GM23248 (cell line): ENCODE measurements at regions not wholly inside any gene's neighbourhood (a gene's known extent, or its start where the extent isn't known, plus 50 kb on each side); places are given as distances from the start of the nearest gene placed in this dataset.

Source experiments
- DNase-seq: peaks from one replicate; pipeline ENCODE4 v3.0.0-alpha.2; 2015
- H2AFZ ChIP-seq: fragments of 200-600 bp; sonication (generic); 2 replicates; pipeline ENCODE4 v1.6.1; 2016; ENCODE audit warnings: antibody characterized with exemption
- H3F3A ChIP-seq: fragments of 200-600 bp; sonication (generic); 2 replicates; pipeline ENCODE4 v1.6.1; 2016; ENCODE audit warnings: mild to moderate bottlenecking, antibody characterized with exemption, mixed run types; ENCODE audit not compliant: insufficient read depth
- H3K27ac ChIP-seq: fragments of 200-600 bp; sonication (generic); 2 replicates; pipeline ENCODE4 v1.5.1; 2016; ENCODE audit warnings: mild to moderate bottlenecking
- H3K27me3 ChIP-seq: fragments of 200-600 bp; sonication (generic); replicated peaks from 2 replicates; pipeline ENCODE4 v1.6.1; 2016; ENCODE audit warnings: mild to moderate bottlenecking; ENCODE audit not compliant: insufficient read depth
- H3K36me3 ChIP-seq: fragments of 200-600 bp; sonication (generic); 2 replicates; pipeline ENCODE4 v1.6.1; 2016; ENCODE audit warnings: low read depth, mild to moderate bottlenecking
- H3K4me1 ChIP-seq: fragments of 200-600 bp; sonication (generic); 2 replicates; pipeline ENCODE4 v1.6.1; 2016; ENCODE audit warnings: mild to moderate bottlenecking; ENCODE audit not compliant: insufficient read depth
- H3K4me2 ChIP-seq: fragments of 200-600 bp; sonication (generic); one replicate; pipeline ENCODE4 v1.6.1; 2016; ENCODE audit warnings: mild to moderate bottlenecking; ENCODE audit not compliant: unreplicated experiment
- H3K4me3 ChIP-seq: fragments of 200-600 bp; sonication (generic); 2 replicates; pipeline ENCODE4 v1.5.1; 2016; ENCODE audit warnings: mild to moderate bottlenecking
- H3K79me2 ChIP-seq: fragments of 200-600 bp; sonication (generic); 2 replicates; pipeline ENCODE4 v1.6.1; 2016; ENCODE audit warnings: mild to moderate bottlenecking; ENCODE audit not compliant: insufficient read depth
- H3K9ac ChIP-seq: fragments of 200-600 bp; sonication (generic); 2 replicates; pipeline ENCODE4 v1.6.1; 2016; ENCODE audit warnings: mild to moderate bottlenecking
- H3K9me2 ChIP-seq: fragments of 200-600 bp; sonication (generic); 2 replicates; pipeline ENCODE4 v1.6.1; 2016; ENCODE audit warnings: mixed run types, mild to moderate bottlenecking, moderate library complexity; ENCODE audit not compliant: insufficient read depth
- H3K9me3 ChIP-seq: fragments of 200-600 bp; sonication (generic); one replicate; pipeline ENCODE4 v1.6.1; 2017; ENCODE audit warnings: low read depth
- H4K20me1 ChIP-seq: fragments of 200-600 bp; sonication (generic); 2 replicates; pipeline ENCODE4 v1.6.0; 2016; ENCODE audit not compliant: insufficient read depth
- EZH2 ChIP-seq: fragments of 200-600 bp; sonication (generic); IDR thresholded peaks from 2 replicates; pipeline ENCODE4 v1.6.1; 2018; ENCODE audit warnings: antibody characterized with exemption, mild to moderate bottlenecking; ENCODE audit not compliant: insufficient read depth, poor library complexity, severe bottlenecking
- EZH2phosphoT487 ChIP-seq: fragments of 200-600 bp; sonication (generic); IDR thresholded peaks from 2 replicates; pipeline ENCODE4 v1.6.1; 2018; ENCODE audit warnings: antibody characterized with exemption, moderate library complexity, mild to moderate bottlenecking, low read depth; ENCODE audit not compliant: insufficient read depth
- WGBS, 2 experiments: methylation state at CpG; one replicate each; pipeline ENCODE4 v1.1.6; 2015 to 2017; ENCODE audit warnings: low lambda C conversion rate in 2 of 2, low coverage in 1 of 2; ENCODE audit errors: missing lambda C conversion rate in 2 of 2; 5-methylcytosine and 5-hydroxymethylcytosine counted together
- in situ Hi-C: fragments of 300-500 bp; cut with MboI; formaldehyde crosslinking; loops from 2 replicates; pipeline ENCODE4 v1.15.0; 2020

GRCh38 chr2:223269386-223269785, 217.4 kb downstream of the KCNE4 start:
- TF ChIP-seq EZH2 (no peak), EZH2phosphoT487 (no peak)
- H3K4me2 ChIP-seq = no peak overlapping the region
- H3K36me3 ChIP-seq = no peaks in the 10 kb centered on the region
- no peak overlapping the region for H3K4me3 ChIP-seq
- H3K4me1 ChIP-seq = no peaks in the 10 kb centered on the region
- H3K9ac ChIP-seq = no peak overlapping the region
- 88% methylated on average over 1 of the region's 1 CpG for WGBS, 2 experiments
- H3K27me3 ChIP-seq = no peaks in the 10 kb centered on the region
- H3K9me3 ChIP-seq = no peaks in the 10 kb centered on the region
- no peaks in the 10 kb centered on the region for H3K9me2 ChIP-seq
- H4K20me1 ChIP-seq = no peaks in the 10 kb centered on the region
- in situ Hi-C loops = no loop called here
- H2AFZ ChIP-seq = no peak overlapping the region
- no peaks in the 10 kb centered on the region for H3K79me2 ChIP-seq
- H3K27ac ChIP-seq = no peak overlapping the region
- DNase-seq = peak; percentile 5
- H3F3A ChIP-seq = no peaks in the 10 kb centered on the region

- Histone ChIP-seq H2AFZ (no peak overlapping the region), H3K27me3 (no peaks in the 10 kb centered on the region), H3K36me3 (no peaks in the 10 kb centered on the region), H3K4me2 (no peak overlapping the region), H3K79me2 (no peaks in the 10 kb centered on the region), H4K20me1 (no peaks in the 10 kb centered on the region), H3F3A (no peaks in the 10 kb centered on the region), H3K27ac (no peak overlapping the region), H3K4me3 (no peak overlapping the region), H3K9ac (no peak overlapping the region), H3K9me2 (no peaks in the 10 kb centered on the region), H3K4me1 (no peaks in the 10 kb centered on the region), H3K9me3 (no peaks in the 10 kb centered on the region)
- in situ Hi-C loops = no loop called here
- no peak for DNase-seq
- 55 to 72% methylated on average over 5 of the region's 5 CpGs for WGBS, 2 experiments
- TF ChIP-seq EZH2 = no peak
- no peak for TF ChIP-seq EZH2phosphoT487
Measured at GRCh38 chr2:223270548-223270947, 218.6 kb downstream of the KCNE4 start.

GRCh38 chr2:223273995-223274394, 222.0 kb downstream of the KCNE4 start:
- no peaks in the 10 kb centered on the region for H3K9me2 ChIP-seq
- no peak for TF ChIP-seq EZH2phosphoT487
- no peak for TF ChIP-seq EZH2
- no peak overlapping the region for H3K27ac ChIP-seq
- H3F3A ChIP-seq = no peaks in the 10 kb centered on the region
- no peaks in the 10 kb centered on the region for H3K36me3 ChIP-seq
- H3K79me2 ChIP-seq = no peaks in the 10 kb centered on the region
- no peak for DNase-seq
- H3K4me1 ChIP-seq = no peaks in the 10 kb centered on the region
- no peak overlapping the region for H3K4me2 ChIP-seq
- no peaks in the 10 kb centered on the region for H4K20me1 ChIP-seq
- no peaks in the 10 kb centered on the region for H3K27me3 ChIP-seq
- H3K9ac ChIP-seq = no peak overlapping the region
- no peak overlapping the region for H2AFZ ChIP-seq
- no peak overlapping the region for H3K4me3 ChIP-seq
- no peaks in the 10 kb centered on the region for H3K9me3 ChIP-seq
- in situ Hi-C loops = no loop called here

- no peaks in the 10 kb centered on the region for H3F3A ChIP-seq
Measured at GRCh38 chr2:223282221-223282620, 230.2 kb downstream of the KCNE4 start.

GRCh38 chr2:223283329-223283728, 231.3 kb downstream of the KCNE4 start:
- H3K4me1 ChIP-seq = no peaks in the 10 kb centered on the region
- 47 to 53% methylated on average over 2 of the region's 2 CpGs for WGBS, 2 experiments
- TF ChIP-seq EZH2 = no peak
- TF ChIP-seq EZH2phosphoT487 = no peak
- no peaks in the 10 kb centered on the region for H3F3A ChIP-seq
- no peak overlapping the region for H3K9ac ChIP-seq
- H3K9me2 ChIP-seq = no peaks in the 10 kb centered on the region
- DNase-seq = no peak
- H2AFZ ChIP-seq = no peak overlapping the region
- H4K20me1 ChIP-seq = no peaks in the 10 kb centered on the region
- H3K36me3 ChIP-seq = no peaks in the 10 kb centered on the region
- H3K79me2 ChIP-seq = no peaks in the 10 kb centered on the region
- H3K4me3 ChIP-seq = no peak overlapping the region
- in situ Hi-C loops = no loop called here
- no peak overlapping the region for H3K4me2 ChIP-seq
- no peaks in the 10 kb centered on the region for H3K9me3 ChIP-seq
- H3K27me3 ChIP-seq = no peaks in the 10 kb centered on the region
- H3K27ac ChIP-seq = no peak overlapping the region

More at GRCh38 chr2:223282221-223282620, 230.2 kb downstream of the KCNE4 start:
- Histone ChIP-seq H3K27me3 (no peaks in the 10 kb centered on the region), H3K9me3 (no peaks in the 10 kb centered on the region), H3K27ac (no peak overlapping the region), H4K20me1 (no peaks in the 10 kb centered on the region), H3K4me1 (no peaks in the 10 kb centered on the region), H3K79me2 (no peaks in the 10 kb centered on the region), H3K9me2 (no peaks in the 10 kb centered on the region), H3K36me3 (no peaks in the 10 kb centered on the region), H3K4me2 (no peak overlapping the region), H2AFZ (no peak overlapping the region), H3K9ac (no peak overlapping the region), H3K4me3 (no peak overlapping the region)
- in situ Hi-C loops = no loop called here
- TF ChIP-seq EZH2phosphoT487 (no peak), EZH2 (no peak)
- no peak for DNase-seq
